Sigmoid colon (tissue), 4 donors: ENCODE measurements at regions not wholly inside any gene's neighbourhood (a gene's known extent, or its start where the extent isn't known, plus 50 kb on each side); places are given as distances from the start of the nearest gene placed in this dataset.

Source experiments
- CTCF ChIP-seq, 4 experiments: fragments of 450-650 bp in 3 of 4; fragments of 200-600 bp in 1 of 4; IDR thresholded peaks; one replicate each; pipeline ENCODE4 v1.5.1; 2016 to 2019; ENCODE audit warnings: antibody characterized with exemption in 4 of 4, mild to moderate bottlenecking in 3 of 4, moderate library complexity in 2 of 4
- POLR2A ChIP-seq, 2 donors: fragments of 450-650 bp; IDR thresholded peaks; one replicate each; pipeline ENCODE4 v1.6.1; 2016; ENCODE audit warnings: antibody characterized with exemption in 2 of 2, mild to moderate bottlenecking in 2 of 2, moderate library complexity in 2 of 2
- POLR2AphosphoS5 ChIP-seq, 4 donors: sonication (generic); formaldehyde crosslinking; IDR thresholded peaks; one replicate each; pipeline ENCODE4 v1.6.1; 2017; ENCODE audit warnings: antibody characterized with exemption in 4 of 4

GRCh38 chr4:42308247-42308646, 89.0 kb upstream of the SHISA3 start:
- TF ChIP-seq POLR2A (IDR thresholded peaks at IDR 0.05), result no peak
- no peak for TF ChIP-seq CTCF (IDR thresholded peaks at IDR 0.05)
- no peak for TF ChIP-seq POLR2AphosphoS5 (IDR thresholded peaks at IDR 0.05)
